NT2/D1 (cell line): ENCODE measurements at regions not wholly inside any gene's neighbourhood (a gene's known extent, or its start where the extent isn't known, plus 50 kb on each side); places are given as distances from the start of the nearest gene placed in this dataset.

ENCODE experiments used
- SUZ12 ChIP-seq: IDR thresholded peaks from 2 replicates; pipeline ENCODE4 v1.6.1; 2011; ENCODE audit not compliant: insufficient read length, insufficient read depth; ENCODE audit errors: extremely low read depth
- YY1 ChIP-seq: IDR thresholded peaks from 2 replicates; pipeline ENCODE4 v1.6.1; 2011; ENCODE audit not compliant: insufficient read length, insufficient read depth

GRCh38 chr1:17998889-17999288 is 108.7 kb upstream of the IGSF21 start:
- TF ChIP-seq SUZ12 (no peak), YY1 (no peak)
